GM10266 (cell line): ENCODE measurements at regions not wholly inside any gene's neighbourhood (a gene's known extent, or its start where the extent isn't known, plus 50 kb on each side); places are given as distances from the start of the nearest gene placed in this dataset.

Experiments used
- DNase-seq: peaks from one replicate; pipeline ENCODE4 v3.0.0; 2012; ENCODE audit errors: extremely low spot score
- TF ChIP-seq, protein P1 (sequence below): IDR thresholded peaks from 2 replicates; pipeline ENCODE4 v1.5.1; 2012; ENCODE audit warnings: mild to moderate bottlenecking, low read depth; ENCODE audit not compliant: control insufficient read depth, insufficient read depth; ENCODE audit errors: missing control alignments

DNA sequence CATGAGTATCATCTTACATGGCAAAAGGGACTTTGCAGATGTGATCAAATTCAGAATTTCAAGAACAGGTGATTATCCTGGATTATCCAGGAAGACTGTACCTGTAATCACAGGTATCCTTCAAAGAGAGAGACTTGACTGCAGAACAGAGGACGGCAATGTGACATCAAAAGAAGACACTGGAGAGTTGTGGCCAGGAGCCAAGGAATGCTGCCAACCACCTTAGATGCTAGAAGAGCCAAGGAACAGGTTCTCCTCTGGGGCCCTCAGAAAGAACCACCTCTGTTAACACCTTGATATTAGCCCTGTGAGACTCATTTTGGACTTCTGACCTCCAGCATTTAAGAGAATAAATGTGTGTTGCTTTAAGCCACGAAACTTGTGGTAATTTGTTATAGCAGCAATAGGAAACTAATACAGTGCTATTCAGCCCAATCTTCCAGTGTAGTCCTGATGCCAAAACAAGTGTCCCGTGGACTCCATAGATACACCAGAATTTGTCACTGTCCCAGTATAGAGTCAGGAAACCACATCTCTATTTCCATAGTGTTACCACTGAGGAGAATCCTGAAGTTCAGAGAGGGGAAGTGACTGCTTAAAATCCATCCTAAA, 330.6 kb upstream of the TLE3 start:
- TF ChIP-seq, protein P1, sequence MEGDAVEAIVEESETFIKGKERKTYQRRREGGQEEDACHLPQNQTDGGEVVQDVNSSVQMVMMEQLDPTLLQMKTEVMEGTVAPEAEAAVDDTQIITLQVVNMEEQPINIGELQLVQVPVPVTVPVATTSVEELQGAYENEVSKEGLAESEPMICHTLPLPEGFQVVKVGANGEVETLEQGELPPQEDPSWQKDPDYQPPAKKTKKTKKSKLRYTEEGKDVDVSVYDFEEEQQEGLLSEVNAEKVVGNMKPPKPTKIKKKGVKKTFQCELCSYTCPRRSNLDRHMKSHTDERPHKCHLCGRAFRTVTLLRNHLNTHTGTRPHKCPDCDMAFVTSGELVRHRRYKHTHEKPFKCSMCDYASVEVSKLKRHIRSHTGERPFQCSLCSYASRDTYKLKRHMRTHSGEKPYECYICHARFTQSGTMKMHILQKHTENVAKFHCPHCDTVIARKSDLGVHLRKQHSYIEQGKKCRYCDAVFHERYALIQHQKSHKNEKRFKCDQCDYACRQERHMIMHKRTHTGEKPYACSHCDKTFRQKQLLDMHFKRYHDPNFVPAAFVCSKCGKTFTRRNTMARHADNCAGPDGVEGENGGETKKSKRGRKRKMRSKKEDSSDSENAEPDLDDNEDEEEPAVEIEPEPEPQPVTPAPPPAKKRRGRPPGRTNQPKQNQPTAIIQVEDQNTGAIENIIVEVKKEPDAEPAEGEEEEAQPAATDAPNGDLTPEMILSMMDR, result no peak
- DNase-seq, result no peak

- DNase-seq, result no peak
These were observed 329.7 kb upstream of the TLE3 start for GRCh38 chr15:70427167-70428120.

DNA sequence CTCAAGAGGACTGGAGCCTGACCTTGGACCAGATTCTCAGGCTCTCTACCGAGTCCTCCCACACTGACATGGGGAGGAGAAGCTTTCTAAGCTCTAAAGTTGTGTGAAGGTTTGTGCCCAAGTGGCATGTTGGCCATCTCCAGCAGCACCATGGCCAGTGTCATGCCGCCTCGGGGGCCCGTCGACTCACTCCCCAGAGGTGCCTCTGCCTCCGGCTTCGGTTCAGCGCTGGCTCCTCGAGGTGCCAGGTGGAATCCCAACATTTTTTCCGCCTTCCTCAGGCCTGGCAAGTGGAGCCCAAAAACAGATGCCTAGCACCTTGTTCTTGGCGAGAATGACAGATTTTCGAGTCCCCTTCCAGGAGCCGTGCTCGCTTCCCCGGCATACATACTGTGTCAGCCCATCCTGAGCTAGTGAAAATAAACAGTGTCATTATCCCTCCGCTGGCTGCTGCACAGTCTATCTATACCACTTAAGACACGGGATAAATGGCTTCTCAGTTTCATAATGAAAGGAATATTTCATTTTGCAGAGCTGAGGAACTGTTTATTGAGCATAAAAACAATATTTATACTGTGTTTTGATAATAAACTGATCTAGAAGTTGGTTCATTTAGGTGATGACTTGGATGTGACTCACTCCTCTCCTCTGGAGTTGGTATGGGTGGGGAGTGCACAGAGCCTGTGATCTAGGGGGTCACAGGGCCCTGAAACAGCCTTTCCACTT, 328.5 kb upstream of the TLE3 start:
- TF ChIP-seq, protein P1, result no peak
- no peak for DNase-seq

More at GRCh38 chr15:70427167-70428120, 329.7 kb upstream of the TLE3 start:
- TF ChIP-seq, protein P1, result no peak

DNA sequence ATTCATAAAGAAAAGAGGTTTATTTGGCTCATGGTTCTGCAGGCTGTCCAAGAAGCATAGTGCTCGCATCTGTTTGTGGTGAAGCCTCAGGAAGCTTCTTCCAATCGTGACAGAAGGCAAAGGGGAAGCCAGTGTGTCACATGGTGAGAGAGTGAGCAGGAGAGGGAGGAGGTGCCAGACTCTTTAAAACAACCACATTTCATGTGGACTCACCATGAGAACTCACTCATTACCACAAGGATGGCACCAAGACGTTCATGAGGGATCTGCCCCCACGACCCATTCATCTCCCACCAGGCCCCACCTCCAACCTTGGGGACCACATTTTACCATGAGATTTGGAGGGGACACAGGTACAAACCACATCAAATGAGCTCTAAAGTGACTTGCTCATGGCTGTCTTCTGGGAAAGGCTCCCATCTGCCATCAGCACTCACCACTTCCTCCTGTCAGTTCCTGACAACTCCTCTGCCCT, 327.3 kb upstream of the TLE3 start:
- TF ChIP-seq, protein P1, result no peak

DNA sequence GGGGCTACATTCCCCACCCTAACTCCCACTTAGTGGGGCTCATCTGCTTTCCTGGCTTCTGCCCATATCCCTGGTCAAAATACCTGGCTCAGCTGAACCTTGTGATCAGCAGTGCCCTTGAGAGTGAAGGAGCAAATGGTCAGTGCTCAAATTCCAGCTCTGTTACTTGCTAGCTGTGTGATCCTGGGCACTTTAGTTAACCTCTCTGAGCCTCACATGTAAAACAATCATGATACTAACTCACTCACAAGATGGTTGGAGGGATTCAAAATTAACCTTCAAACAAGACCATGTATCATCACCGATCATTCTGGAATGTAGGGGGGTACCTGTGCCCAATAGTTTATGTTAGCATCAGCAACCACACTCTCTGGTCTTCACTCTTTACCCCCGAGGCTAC, 325.6 kb upstream of the TLE3 start:
- DNase-seq, result no peak

More for the DNA sequence above, 327.3 kb upstream of the TLE3 start:
- DNase-seq, result no peak

GRCh38 chr15:70422342-70422741, 324.6 kb upstream of the TLE3 start:
- no peak for DNase-seq
- TF ChIP-seq, protein P1, result no peak

More for the DNA sequence above, 325.6 kb upstream of the TLE3 start:
- TF ChIP-seq, protein P1, result no peak
